ENCODE measurements at regions not wholly inside any gene's neighbourhood (a gene's known extent, or its start where the extent isn't known, plus 50 kb on each side); places are given as distances from the start of the nearest gene placed in this dataset.

GRCh38 chr3:5404718-5405117 is 217.2 kb downstream of the EDEM1 start:
- Histone ChIP-seq H3K27ac (replicated peaks) (no peak overlapping the region), H3K4me3 (no peak overlapping the region), H3K9me3 (replicated peaks) (no peaks in the 10 kb centered on the region), H3K36me3 (no peaks in the 10 kb centered on the region), H3K27me3 (ENCODE audit: low read depth) (peaks cover 5% of the 10 kb centered on the region), H3K4me1 (no peaks in the 10 kb centered on the region)
- DNase-seq: no peak
- intact Hi-C loops (cut with micrococcal nuclease): no loop called here
- TF ChIP-seq CTCF (IDR thresholded peaks at IDR 0.05; ENCODE audit: borderline replicate concordance): no peak

- Histone ChIP-seq H3K36me3 (no peaks in the 10 kb centered on the region), H3K27me3 (ENCODE audit: low read depth) (no peaks in the 10 kb centered on the region), H3K4me1 (no peaks in the 10 kb centered on the region), H3K27ac (replicated peaks) (no peak overlapping the region), H3K9me3 (replicated peaks) (peaks cover 22% of the 10 kb centered on the region), H3K4me3 (no peak overlapping the region)
- no peak for DNase-seq
- intact Hi-C loops (cut with micrococcal nuclease): no loop called here
- no peak for TF ChIP-seq CTCF (IDR thresholded peaks at IDR 0.05; ENCODE audit: borderline replicate concordance)
Observed at GRCh38 chr3:5411786-5412185, 224.3 kb downstream of the EDEM1 start.

- DNase-seq: no peak
- H3K36me3 ChIP-seq: no peaks in the 10 kb centered on the region
- peaks cover 5% of the 10 kb centered on the region for H3K27me3 ChIP-seq (ENCODE audit: low read depth)
- no peak overlapping the region for H3K4me3 ChIP-seq
- no peak for TF ChIP-seq CTCF (IDR thresholded peaks at IDR 0.05; ENCODE audit: borderline replicate concordance)
- H3K4me1 ChIP-seq: no peaks in the 10 kb centered on the region
- intact Hi-C loops (cut with micrococcal nuclease): no loop called here
- no peak overlapping the region for H3K27ac ChIP-seq (replicated peaks)
- no peaks in the 10 kb centered on the region for H3K9me3 ChIP-seq (replicated peaks)
Observed at GRCh38 chr3:5423076-5423475, 235.6 kb downstream of the EDEM1 start.

GRCh38 chr3:5423523-5423922 is 236.0 kb downstream of the EDEM1 start:
- H3K27ac ChIP-seq (replicated peaks): no peak overlapping the region
- no peak overlapping the region for H3K4me3 ChIP-seq

GRCh38 chr3:5425371-5425770 is 237.9 kb downstream of the EDEM1 start:
- peaks cover 13% of the 10 kb centered on the region for H3K27me3 ChIP-seq (ENCODE audit: low read depth)
- DNase-seq: no peak
- H3K9me3 ChIP-seq (replicated peaks): no peaks in the 10 kb centered on the region
- no peak overlapping the region for H3K27ac ChIP-seq (replicated peaks)
- intact Hi-C loops (cut with micrococcal nuclease): no loop called here
- H3K4me3 ChIP-seq: no peak overlapping the region
- H3K4me1 ChIP-seq: no peaks in the 10 kb centered on the region
- TF ChIP-seq CTCF (IDR thresholded peaks at IDR 0.05; ENCODE audit: borderline replicate concordance): no peak
- H3K36me3 ChIP-seq: no peaks in the 10 kb centered on the region

More at GRCh38 chr3:5423523-5423922, 236.0 kb downstream of the EDEM1 start:
- Histone ChIP-seq H3K27me3 (ENCODE audit: low read depth) (peaks cover 10% of the 10 kb centered on the region), H3K36me3 (no peaks in the 10 kb centered on the region), H3K9me3 (replicated peaks) (no peaks in the 10 kb centered on the region), H3K4me1 (no peaks in the 10 kb centered on the region)
- DNase-seq: no peak
- intact Hi-C loops (cut with micrococcal nuclease): no loop called here
- no peak for TF ChIP-seq CTCF (IDR thresholded peaks at IDR 0.05; ENCODE audit: borderline replicate concordance)

All from left ventricle myocardium inferior (tissue), 1 donor.